SK-N-SH treated with all-trans-retinoic acid at 6 μM for 48 hours (cell line): ENCODE measurements at regions not wholly inside any gene's neighbourhood (a gene's known extent, or its start where the extent isn't known, plus 50 kb on each side); places are given as distances from the start of the nearest gene placed in this dataset.

Source experiments
- ARNTL ChIP-seq: fragments of 450-650 bp; formaldehyde crosslinking; IDR thresholded peaks from 2 replicates; pipeline ENCODE4 v1.5.0; 2020; ENCODE audit warnings: low read depth, mild to moderate bottlenecking, moderate library complexity, borderline replicate concordance
- ESRRG ChIP-seq: fragments of 250-450 bp; sonication (Bioruptor Pico); IDR thresholded peaks from 2 replicates; pipeline ENCODE4 v1.6.1; 2021; ENCODE audit warnings: mild to moderate bottlenecking
- GLIS3 ChIP-seq: fragments of 250-450 bp; sonication (Bioruptor Pico); IDR thresholded peaks from 2 replicates; pipeline ENCODE4 v1.5.0; 2020; ENCODE audit warnings: mild to moderate bottlenecking, moderate library complexity
- ISL1 ChIP-seq: fragments of 250-450 bp; sonication (Bioruptor Pico); IDR thresholded peaks from 2 replicates; pipeline ENCODE4 v2.1.2; 2022; ENCODE audit warnings: mild to moderate bottlenecking, moderate library complexity
- OSR1 ChIP-seq: fragments of 250-450 bp; sonication (Bioruptor Pico); IDR thresholded peaks from 2 replicates; pipeline ENCODE4 v1.8.0; 2022; ENCODE audit warnings: moderate library complexity, mild to moderate bottlenecking, inconsistent platforms
- PPARA ChIP-seq: fragments of 250-450 bp; sonication (Bioruptor Pico); IDR thresholded peaks from 2 replicates; pipeline ENCODE4 v1.5.0; 2020; ENCODE audit warnings: mild to moderate bottlenecking, borderline replicate concordance
- RARB ChIP-seq: fragments of 250-450 bp; sonication (Bioruptor Pico); IDR thresholded peaks from 2 replicates; pipeline ENCODE4 v1.8.0; 2021; ENCODE audit warnings: mild to moderate bottlenecking, moderate library complexity
- SNAI2 ChIP-seq: fragments of 250-450 bp; sonication (Bioruptor Pico); IDR thresholded peaks from 2 replicates; pipeline ENCODE4 v1.5.0; 2020; ENCODE audit warnings: mild to moderate bottlenecking, moderate library complexity
- ZC3H10 ChIP-seq: fragments of 250-450 bp; sonication (Bioruptor Pico); IDR thresholded peaks from 2 replicates; pipeline ENCODE4 v1.5.1; 2021; ENCODE audit warnings: mild to moderate bottlenecking, moderate library complexity
- ZFP3 ChIP-seq: fragments of 250-450 bp; sonication (Bioruptor Pico); IDR thresholded peaks from 2 replicates; pipeline ENCODE4 v1.5.0; 2020; ENCODE audit warnings: mild to moderate bottlenecking, moderate library complexity
- ZFP30 ChIP-seq: fragments of 450-650 bp; formaldehyde crosslinking; IDR thresholded peaks from 2 replicates; pipeline ENCODE4 v1.5.0; 2022; ENCODE audit warnings: mild to moderate bottlenecking, moderate library complexity
- TF ChIP-seq, protein P1 (sequence below): fragments of 250-450 bp; sonication (Bioruptor Pico); IDR thresholded peaks from 2 replicates; pipeline ENCODE4 v1.8.0; 2021; ENCODE audit warnings: low read depth, mild to moderate bottlenecking, moderate library complexity, borderline replicate concordance
- TF ChIP-seq, protein P2 (sequence below): fragments of 250-450 bp; sonication (Bioruptor Pico); IDR thresholded peaks from 2 replicates; pipeline ENCODE4 v1.5.1; 2020; ENCODE audit warnings: low read depth, mild to moderate bottlenecking, moderate library complexity

DNA sequence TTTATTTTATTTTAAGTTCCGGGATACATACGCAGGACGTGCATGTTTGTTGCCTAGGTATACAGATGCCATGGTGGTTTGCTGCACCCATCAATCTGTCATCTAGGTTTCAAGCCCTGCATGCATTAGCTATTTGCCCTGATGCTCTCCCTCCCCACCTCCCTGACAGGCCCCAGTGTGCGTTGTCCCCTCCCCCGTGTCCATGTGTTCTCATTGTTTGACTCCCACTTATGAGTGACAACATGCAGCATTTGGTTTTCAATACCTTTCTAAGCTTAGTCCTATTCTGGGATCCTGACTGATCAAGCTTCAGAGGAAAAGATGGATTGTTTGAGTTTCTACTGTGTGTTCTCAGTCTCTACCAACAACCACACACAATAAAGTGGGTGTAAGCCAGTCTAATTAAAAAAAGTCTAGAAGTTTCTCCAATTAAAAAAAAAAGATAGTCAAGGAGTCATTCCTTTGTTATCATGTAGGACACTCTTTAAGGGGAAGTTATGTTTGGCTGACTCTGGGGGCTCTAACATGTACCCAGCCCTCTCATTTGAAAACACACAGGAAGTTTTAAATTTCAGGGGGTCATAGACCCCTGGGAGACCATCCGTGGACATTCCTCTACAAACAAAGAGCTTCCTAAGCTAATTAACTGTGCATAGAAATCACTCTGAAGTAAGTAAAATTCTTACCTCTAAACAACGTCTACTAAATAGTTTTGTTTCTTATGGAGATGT lies 66.3 kb upstream of the ADAMTS18 start:
- TF ChIP-seq OSR1 (no peak), ISL1 (CRISPR knock-in tag) (no peak), RARB (CRISPR knock-in tag) (no peak), ZFP30 (CRISPR knock-in tag) (no peak), ZC3H10 (CRISPR knock-in tag) (no peak), PPARA (CRISPR knock-in tag) (no peak), ARNTL (CRISPR knock-in tag) (no peak), SNAI2 (CRISPR knock-in tag) (no peak), ZFP3 (CRISPR knock-in tag) (no peak), GLIS3 (CRISPR knock-in tag) (no peak), ESRRG (CRISPR knock-in tag) (no peak)
- TF ChIP-seq, protein P1, sequence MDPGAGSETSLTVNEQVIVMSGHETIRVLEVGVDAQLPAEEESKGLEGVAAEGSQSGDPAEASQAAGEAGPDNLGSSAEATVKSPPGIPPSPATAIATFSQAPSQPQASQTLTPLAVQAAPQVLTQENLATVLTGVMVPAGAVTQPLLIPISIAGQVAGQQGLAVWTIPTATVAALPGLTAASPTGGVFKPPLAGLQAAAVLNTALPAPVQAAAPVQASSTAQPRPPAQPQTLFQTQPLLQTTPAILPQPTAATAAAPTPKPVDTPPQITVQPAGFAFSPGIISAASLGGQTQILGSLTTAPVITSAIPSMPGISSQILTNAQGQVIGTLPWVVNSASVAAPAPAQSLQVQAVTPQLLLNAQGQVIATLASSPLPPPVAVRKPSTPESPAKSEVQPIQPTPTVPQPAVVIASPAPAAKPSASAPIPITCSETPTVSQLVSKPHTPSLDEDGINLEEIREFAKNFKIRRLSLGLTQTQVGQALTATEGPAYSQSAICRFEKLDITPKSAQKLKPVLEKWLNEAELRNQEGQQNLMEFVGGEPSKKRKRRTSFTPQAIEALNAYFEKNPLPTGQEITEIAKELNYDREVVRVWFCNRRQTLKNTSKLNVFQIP, result no peak
- TF ChIP-seq, protein P2, sequence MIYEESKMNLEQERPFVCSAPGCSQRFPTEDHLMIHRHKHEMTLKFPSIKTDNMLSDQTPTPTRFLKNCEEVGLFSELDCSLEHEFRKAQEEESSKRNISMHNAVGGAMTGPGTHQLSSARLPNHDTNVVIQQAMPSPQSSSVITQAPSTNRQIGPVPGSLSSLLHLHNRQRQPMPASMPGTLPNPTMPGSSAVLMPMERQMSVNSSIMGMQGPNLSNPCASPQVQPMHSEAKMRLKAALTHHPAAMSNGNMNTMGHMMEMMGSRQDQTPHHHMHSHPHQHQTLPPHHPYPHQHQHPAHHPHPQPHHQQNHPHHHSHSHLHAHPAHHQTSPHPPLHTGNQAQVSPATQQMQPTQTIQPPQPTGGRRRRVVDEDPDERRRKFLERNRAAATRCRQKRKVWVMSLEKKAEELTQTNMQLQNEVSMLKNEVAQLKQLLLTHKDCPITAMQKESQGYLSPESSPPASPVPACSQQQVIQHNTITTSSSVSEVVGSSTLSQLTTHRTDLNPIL (CRISPR knock-in tag), result no peak
